Endothelial cell of umbilical vein (primary cell): ENCODE measurements at regions not wholly inside any gene's neighbourhood (a gene's known extent, or its start where the extent isn't known, plus 50 kb on each side); places are given as distances from the start of the nearest gene placed in this dataset.
A peak's percentile ranks its signal among the peaks of the same experiment; 100 is the strongest.

Experiments used
- BruUV-seq: library from RNA; stranded (reverse); fragments of 400-500 nt; replicated peaks from 2 replicates; lab custom pipeline; 2021; lab: Mats Ljungman, UMichigan
- CTCF ChIA-PET: fragments of 300-600, 350-600 bp; sonication (Branson Sonifier 250); formaldehyde crosslinking; loops from one replicate; lab custom pipeline; 2021; ENCODE audit warnings: antibody characterized with exemption, inconsistent platforms; lab: Charles Lee
- POLR2A ChIA-PET: fragments of 300-600, 350-600 bp; sonication (Branson Sonifier 250); formaldehyde crosslinking; loops from one replicate; lab custom pipeline; 2021; ENCODE audit warnings: antibody characterized with exemption, inconsistent platforms; lab: Charles Lee
- DNase-seq: peaks from one replicate; pipeline ENCODE4 v3.0.0-alpha.2; 2011; ENCODE audit warnings: low read depth, low spot score
- FAIRE-seq: peaks from 2 replicates; lab custom pipeline; 2011; peaks lifted over from hg19 to GRCh38; lab: Jason Lieb, UNC
- H2AFZ ChIP-seq: 2 replicates; pipeline ENCODE4 v1.6.0; 2012; ENCODE audit warnings: low read depth, low read length, control low read depth, inconsistent platforms
- H3K27ac ChIP-seq: 2 replicates; pipeline ENCODE4 v1.5.1; 2011; ENCODE audit warnings: low read depth, mild to moderate bottlenecking, control low read depth, low read length, moderate library complexity; ENCODE audit not compliant: insufficient read depth
- H3K27me3 ChIP-seq, 2 experiments: 2 replicates each; pipeline versions ENCODE4 v1.6.0 to v1.6.1; 2011; ENCODE audit warnings: low read length in 2 of 2, mixed read lengths in 1 of 2; ENCODE audit not compliant: control insufficient read depth in 2 of 2, insufficient read depth in 2 of 2
- H3K36me3 ChIP-seq, 2 experiments: 2 replicates in 1 of 2; 3 replicates in 1 of 2; pipeline ENCODE4 v1.5.1; 2011; ENCODE audit warnings: low read length in 2 of 2, mild to moderate bottlenecking in 1 of 2, moderate library complexity in 1 of 2; ENCODE audit not compliant: control insufficient read depth in 2 of 2, insufficient read depth in 2 of 2; ENCODE audit errors: extremely low read depth in 1 of 2
- H3K4me1 ChIP-seq: 3 replicates; pipeline ENCODE4 v1.5.1; 2011; ENCODE audit warnings: mild to moderate bottlenecking, low read length; ENCODE audit not compliant: control insufficient read depth, insufficient read depth; ENCODE audit errors: extremely low read depth
- H3K4me2 ChIP-seq: 2 replicates; pipeline ENCODE4 v1.6.1; 2011; ENCODE audit warnings: low read length, control low read depth, mixed read lengths; ENCODE audit not compliant: insufficient read depth
- H3K4me3 ChIP-seq, 3 experiments: fragments of 200-600 bp in 1 of 3; sonication (generic), shearing (Covaris generic) in 1 of 3; replicated peaks in 1 of 3; 2 replicates each; pipeline ENCODE4 v1.5.1; 2011 to 2016; ENCODE audit warnings: control low read depth in 3 of 3, low read length in 3 of 3, mild to moderate bottlenecking in 2 of 3, inconsistent platforms in 1 of 3, low read depth in 1 of 3, moderate library complexity in 1 of 3; ENCODE audit not compliant: insufficient read depth in 1 of 3
- H3K79me2 ChIP-seq: 2 replicates; pipeline ENCODE4 v1.6.0; 2012; ENCODE audit warnings: low read length, inconsistent platforms; ENCODE audit not compliant: control insufficient read depth, insufficient read depth
- H3K9ac ChIP-seq: replicated peaks from 2 replicates; pipeline ENCODE3; 2011; ENCODE audit warnings: low read length, control low read depth; ENCODE audit not compliant: insufficient read depth; ENCODE audit errors: extremely low read depth
- H3K9me1 ChIP-seq: replicated peaks from 3 replicates; pipeline ENCODE4 v1.6.0; 2011; ENCODE audit warnings: mild to moderate bottlenecking, low read length; ENCODE audit not compliant: control insufficient read depth, insufficient read depth; ENCODE audit errors: extremely low read depth
- H3K9me3 ChIP-seq: replicated peaks from 2 replicates; pipeline ENCODE4 v1.5.1; 2012; ENCODE audit warnings: low read length, inconsistent platforms; ENCODE audit not compliant: control insufficient read depth, insufficient read depth
- H4K20me1 ChIP-seq: replicated peaks from 2 replicates; pipeline ENCODE3; 2011; ENCODE audit warnings: mild to moderate bottlenecking, low read length; ENCODE audit not compliant: control insufficient read depth, insufficient read depth; ENCODE audit errors: extremely low read depth
- CTCF ChIP-seq, 2 donors: IDR thresholded peaks; 1 replicate in 1 of 2; 2 replicates in 1 of 2; pipeline ENCODE4 v1.5.1; 2011; ENCODE audit warnings: low read length in 2 of 2, mild to moderate bottlenecking in 2 of 2, moderate library complexity in 2 of 2, control low read depth in 1 of 2, inconsistent platforms in 1 of 2, low read depth in 1 of 2; ENCODE audit not compliant: insufficient read depth in 1 of 2; ENCODE audit errors: extremely low read depth in 1 of 2
- EZH2 ChIP-seq: IDR thresholded peaks from 2 replicates; pipeline ENCODE4 v1.6.1; 2012; ENCODE audit warnings: borderline replicate concordance, low read depth, mild to moderate bottlenecking, moderate library complexity, low read length, inconsistent platforms; ENCODE audit not compliant: severe bottlenecking
- FOS ChIP-seq: IDR thresholded peaks from 2 replicates; pipeline ENCODE4 v1.6.1; 2011; ENCODE audit warnings: mild to moderate bottlenecking, low read length, moderate library complexity, borderline replicate concordance; ENCODE audit not compliant: insufficient read depth
- MAX ChIP-seq: IDR thresholded peaks from 2 replicates; pipeline ENCODE4 v1.6.1; 2011; ENCODE audit not compliant: insufficient read depth, insufficient read length
- MYC ChIP-seq: IDR thresholded peaks from one replicate; pipeline ENCODE4 v1.6.1; 2011; ENCODE audit warnings: mild to moderate bottlenecking, low read depth, low read length
- POLR2A ChIP-seq: IDR thresholded peaks from 2 replicates; pipeline ENCODE4 v1.6.1; 2012; ENCODE audit warnings: low read depth, mild to moderate bottlenecking, control low read depth, low read length
- dilution Hi-C: fragments of 300-500 bp; cut with MboI; formaldehyde crosslinking; loops from one replicate; pipeline ENCODE4 v1.15.0; 2019; ENCODE audit warnings: low sequenced_read_pairs; ENCODE audit not compliant: extremely low pct_ligation_motif_present
- intact Hi-C: fragments of 100-400 bp; cut with micrococcal nuclease; formaldehyde crosslinking; loops from one replicate; pipeline ENCODE4 v1.10.0; 2022

DNA sequence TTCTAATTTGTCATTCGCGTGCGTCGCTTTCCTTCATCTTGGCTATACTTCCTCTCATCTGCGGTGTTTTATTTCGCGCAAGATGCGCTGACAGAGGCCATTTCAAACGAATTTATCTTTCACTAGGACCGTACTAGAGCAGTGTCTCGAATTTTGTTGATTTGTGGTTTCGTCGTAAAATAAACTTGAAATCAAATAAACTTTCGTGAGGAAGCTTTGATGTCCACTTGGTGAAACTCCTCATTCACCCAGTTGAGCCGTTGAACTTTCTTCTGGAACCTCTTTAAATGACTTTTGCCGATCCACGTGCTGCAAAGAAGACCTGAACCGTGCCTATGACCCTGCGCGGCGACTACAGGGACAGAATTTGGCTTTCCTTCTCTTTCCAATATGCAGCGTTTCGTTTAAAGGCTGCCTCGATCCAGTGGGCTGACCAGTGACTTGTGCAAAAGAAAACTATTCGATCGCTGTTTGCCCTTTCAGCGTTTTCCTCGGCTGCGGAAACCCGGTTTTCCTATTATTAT is 163.9 kb upstream of the PPP1R3A start:
- no peaks in the 10 kb centered on the region for H3K79me2 ChIP-seq
- no peaks in the 10 kb centered on the region for H3K36me3 ChIP-seq
- peaks cover 62 to 72% of the 10 kb centered on the region in 2 experiments for H3K27me3 ChIP-seq
- no peak overlapping the region for H3K9ac ChIP-seq
- intact Hi-C loops = loop anchor here (1.0 to 5.0 kb wide), 11 partner anchors 134 to 1769 kb away; partner anchors contain the start of gene MDFIC
- peaks cover 33% of the 10 kb centered on the region for H3K4me1 ChIP-seq
- peak; percentile 50 for FAIRE-seq
- BruUV-seq = no TSS peak
- H3K9me1 ChIP-seq = no peaks in the 10 kb centered on the region
- H3K9me3 ChIP-seq = no peaks in the 10 kb centered on the region
- no peak overlapping the region for H3K27ac ChIP-seq
- TF ChIP-seq MAX (no peak), CTCF (IDR thresholded peaks at IDR 0.05; ENCODE audit: extremely low read depth in 1 of 2, insufficient read depth in 1 of 2, low read depth in 1 of 2, low read length in 2 of 2) (no peak), POLR2A (no peak), EZH2 (peak; percentile 14), MYC (no peak), FOS (no peak)
- H3K4me2 ChIP-seq = peak overlapping the region; percentile 64
- H4K20me1 ChIP-seq = no peaks in the 10 kb centered on the region
- DNase-seq = peak; percentile 63
- dilution Hi-C loops = no loop called here
- H2AFZ ChIP-seq = peak overlapping the region; percentile 41
- CTCF ChIA-PET = interaction anchor here (0.9 to 6.9 kb wide), 7 partner anchors 18 to 1768 kb away, joined by 5 to 104 read pairs (median 27); no protein-coding TSS in a partner anchor
- POLR2A ChIA-PET = no interaction called here
- peak overlapping the region in 1 of 3 experiments; percentile 52 for H3K4me3 ChIP-seq
